Hepatocyte (in vitro differentiated cells): ENCODE measurements at regions not wholly inside any gene's neighbourhood (a gene's known extent, or its start where the extent isn't known, plus 50 kb on each side); places are given as distances from the start of the nearest gene placed in this dataset.

Source experiments
- CTCF ChIP-seq: fragments of 200-600 bp; sonication (generic); IDR thresholded peaks from 2 replicates; pipeline ENCODE4 v1.5.1; 2016; ENCODE audit warnings: antibody characterized with exemption, mild to moderate bottlenecking; ENCODE audit not compliant: poor library complexity
- EZH2phosphoT487 ChIP-seq: fragments of 200-600 bp; sonication (generic); IDR thresholded peaks from one replicate; pipeline ENCODE4 v1.6.1; 2018; ENCODE audit warnings: antibody characterized with exemption, mild to moderate bottlenecking, low read depth, moderate library complexity; ENCODE audit not compliant: unreplicated experiment, severe bottlenecking

GRCh38 chr6:105839266-105839665, 246.9 kb upstream of the PRDM1 start:
- no peak for TF ChIP-seq CTCF
- TF ChIP-seq EZH2phosphoT487, result no peak
